ENCODE measurements at regions not wholly inside any gene's neighbourhood (a gene's known extent, or its start where the extent isn't known, plus 50 kb on each side); places are given as distances from the start of the nearest gene placed in this dataset.

DNA sequence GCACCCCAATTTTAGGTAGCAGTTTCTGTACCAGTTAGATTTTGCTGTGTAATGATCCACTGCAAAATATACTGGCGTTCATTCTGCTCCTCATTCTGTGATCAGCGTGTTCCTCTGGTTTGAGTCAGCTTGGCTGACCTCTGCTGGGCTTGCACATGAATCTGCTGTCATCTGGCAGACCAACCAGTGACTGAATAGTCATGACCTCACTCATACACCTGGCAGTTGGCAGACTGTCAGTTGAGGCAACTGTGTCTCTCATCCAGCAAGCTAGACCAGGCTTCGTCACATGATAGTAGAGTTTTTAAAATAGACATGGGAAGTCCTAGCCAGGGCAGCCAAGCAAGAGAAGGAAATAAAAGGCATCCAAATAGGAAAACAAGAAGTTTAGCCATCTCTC is 316.3 kb upstream of the LARGE1 start:
- H3K9me3 Mint-ChIP-seq: peaks cover 10% of the 10 kb centered on the region
- intact Hi-C loops (cut with micrococcal nuclease): no loop called here
- CTCF ChIA-PET: no interaction called here
- H3K36me3 Mint-ChIP-seq: no peaks in the 10 kb centered on the region
- POLR2A ChIA-PET: no interaction called here
- H3K27ac Mint-ChIP-seq: no peak overlapping the region
- H3K4me3 Mint-ChIP-seq: no peak overlapping the region
- no peaks in the 10 kb centered on the region for H3K27me3 Mint-ChIP-seq
- H3K4me1 Mint-ChIP-seq (ENCODE audit: low read depth): no peaks in the 10 kb centered on the region
- no peak for DNase-seq

DNA sequence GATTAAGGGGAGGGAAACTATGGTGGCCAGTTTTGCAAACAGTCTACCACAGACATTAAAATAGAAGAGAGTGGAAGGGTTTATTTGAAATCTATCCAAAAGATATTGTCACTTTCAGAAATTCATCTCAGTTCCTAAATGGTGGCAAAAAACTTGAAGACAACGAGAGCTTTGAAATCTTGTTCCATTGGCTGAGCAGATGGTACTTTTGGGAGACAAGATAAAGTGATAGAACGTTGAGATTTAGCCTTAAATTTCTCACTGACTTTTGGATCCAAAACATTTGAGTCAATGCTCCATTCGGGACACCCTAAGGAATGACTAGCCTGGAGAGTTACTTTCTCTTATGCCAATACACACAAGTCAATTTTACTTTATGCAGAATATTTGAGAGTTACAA is 319.1 kb upstream of the LARGE1 start:
- no peak for DNase-seq
- Mint-ChIP-seq H3K27ac (no peak overlapping the region), H3K27me3 (no peaks in the 10 kb centered on the region), H3K36me3 (no peaks in the 10 kb centered on the region), H3K9me3 (peaks cover 7% of the 10 kb centered on the region), H3K4me1 (ENCODE audit: low read depth) (no peaks in the 10 kb centered on the region), H3K4me3 (no peak overlapping the region)
- intact Hi-C loops (cut with micrococcal nuclease): no loop called here
- POLR2A ChIA-PET: no interaction called here
- CTCF ChIA-PET: no interaction called here

DNA sequence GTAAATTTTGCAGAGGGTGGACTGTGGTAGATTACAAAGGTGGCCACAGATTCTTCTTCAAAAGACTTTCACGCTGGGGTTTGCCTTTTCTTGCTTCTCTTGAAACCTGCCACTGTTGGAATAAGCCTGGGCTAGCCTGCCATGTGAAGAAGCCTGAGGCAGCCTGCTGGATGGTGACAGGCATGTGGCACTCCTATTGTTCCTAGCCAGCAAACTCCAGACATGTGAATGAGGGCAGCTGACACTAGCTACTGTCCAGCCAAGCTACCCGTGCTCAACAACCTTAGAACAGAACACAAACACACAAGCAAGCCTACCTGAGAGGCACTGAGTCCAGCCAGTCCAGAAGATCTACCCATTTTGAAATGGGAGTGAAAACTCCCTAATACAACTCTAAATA is 322.7 kb upstream of the LARGE1 start:
- POLR2A ChIA-PET: no interaction called here
- H3K27ac Mint-ChIP-seq: no peak overlapping the region
- intact Hi-C loops (cut with micrococcal nuclease): no loop called here
- H3K4me1 Mint-ChIP-seq (ENCODE audit: low read depth): no peaks in the 10 kb centered on the region
- CTCF ChIA-PET: no interaction called here
- no peak overlapping the region for H3K4me3 Mint-ChIP-seq
- H3K36me3 Mint-ChIP-seq: no peaks in the 10 kb centered on the region
- no peaks in the 10 kb centered on the region for H3K27me3 Mint-ChIP-seq
- no peak for DNase-seq
- H3K9me3 Mint-ChIP-seq: peaks cover 4% of the 10 kb centered on the region

- POLR2A ChIA-PET: no interaction called here
- Mint-ChIP-seq H3K4me3 (no peak overlapping the region), H3K27ac (no peak overlapping the region), H3K9me3 (peaks cover 5% of the 10 kb centered on the region), H3K36me3 (no peaks in the 10 kb centered on the region), H3K4me1 (ENCODE audit: low read depth) (no peaks in the 10 kb centered on the region), H3K27me3 (no peaks in the 10 kb centered on the region)
- DNase-seq: no peak
- CTCF ChIA-PET: no interaction called here
- intact Hi-C loops (cut with micrococcal nuclease): no loop called here
Measured at GRCh38 chr22:34255042-34255441, 334.8 kb upstream of the LARGE1 start.

DNA sequence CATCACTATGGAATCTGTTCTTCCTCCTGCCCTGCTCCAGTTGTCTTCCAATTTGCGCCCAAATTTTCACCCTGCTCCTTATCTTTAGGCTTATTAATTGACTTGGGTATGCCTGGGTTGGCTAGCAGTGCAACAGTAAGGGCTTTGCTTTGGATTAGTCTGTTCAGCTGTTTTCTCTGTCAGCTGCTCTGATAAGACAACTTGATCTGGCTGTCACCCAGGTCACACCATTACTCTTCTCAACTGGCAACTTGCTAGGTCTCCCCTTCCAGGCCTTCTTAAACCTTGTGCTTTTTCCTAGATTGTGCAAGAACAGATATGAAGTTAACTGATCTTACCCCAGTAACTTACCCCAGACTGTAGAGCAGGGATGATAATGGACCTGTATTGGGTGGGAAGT is 357.8 kb upstream of the LARGE1 start:
- no peak for DNase-seq

DNA sequence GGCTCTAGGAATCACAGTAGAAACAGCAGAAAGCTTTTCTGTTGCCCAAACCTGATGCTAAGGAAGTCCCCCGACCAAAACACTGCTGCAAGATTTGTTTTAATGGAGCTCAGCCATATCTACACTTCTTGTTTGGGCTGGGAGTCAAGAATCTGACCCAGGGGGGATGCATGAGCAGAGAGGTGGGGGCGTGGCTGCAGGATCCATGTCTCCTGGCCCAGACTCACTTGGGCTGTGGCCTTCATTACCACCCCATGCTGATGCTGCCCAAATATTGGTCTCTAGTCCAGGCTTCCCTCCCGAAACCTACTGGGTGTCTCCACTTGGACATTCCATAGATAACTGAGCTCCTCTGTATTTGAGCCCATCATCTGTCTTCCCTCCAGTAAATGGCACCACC is 361.5 kb upstream of the LARGE1 start:
- no peaks in the 10 kb centered on the region for H3K27me3 Mint-ChIP-seq

More for the DNA sequence above, 357.8 kb upstream of the LARGE1 start:
- H3K36me3 Mint-ChIP-seq: no peaks in the 10 kb centered on the region
- CTCF ChIA-PET: no interaction called here
- POLR2A ChIA-PET: no interaction called here
- H3K27ac Mint-ChIP-seq: no peak overlapping the region
- H3K4me1 Mint-ChIP-seq (ENCODE audit: low read depth): no peaks in the 10 kb centered on the region
- intact Hi-C loops (cut with micrococcal nuclease): no loop called here
- H3K9me3 Mint-ChIP-seq: peaks cover 7% of the 10 kb centered on the region
- H3K4me3 Mint-ChIP-seq: no peak overlapping the region
- H3K27me3 Mint-ChIP-seq: no peaks in the 10 kb centered on the region

GRCh38 chr22:34283844-34284243 is 363.6 kb upstream of the LARGE1 start:
- DNase-seq: no peak
- Mint-ChIP-seq H3K36me3 (no peaks in the 10 kb centered on the region), H3K27ac (no peak overlapping the region), H3K9me3 (peaks cover 7% of the 10 kb centered on the region), H3K4me3 (no peak overlapping the region), H3K27me3 (no peaks in the 10 kb centered on the region), H3K4me1 (ENCODE audit: low read depth) (no peaks in the 10 kb centered on the region)
- intact Hi-C loops (cut with micrococcal nuclease): no loop called here
- ChIA-PET CTCF (no interaction called here), POLR2A (no interaction called here)

More for the DNA sequence above, 361.5 kb upstream of the LARGE1 start:
- ChIA-PET POLR2A (no interaction called here), CTCF (no interaction called here)
- no peak for DNase-seq
- H3K27ac Mint-ChIP-seq: no peak overlapping the region
- intact Hi-C loops (cut with micrococcal nuclease): no loop called here
- H3K4me1 Mint-ChIP-seq (ENCODE audit: low read depth): no peaks in the 10 kb centered on the region
- peaks cover 7% of the 10 kb centered on the region for H3K9me3 Mint-ChIP-seq
- H3K4me3 Mint-ChIP-seq: no peak overlapping the region
- no peaks in the 10 kb centered on the region for H3K36me3 Mint-ChIP-seq

DNA sequence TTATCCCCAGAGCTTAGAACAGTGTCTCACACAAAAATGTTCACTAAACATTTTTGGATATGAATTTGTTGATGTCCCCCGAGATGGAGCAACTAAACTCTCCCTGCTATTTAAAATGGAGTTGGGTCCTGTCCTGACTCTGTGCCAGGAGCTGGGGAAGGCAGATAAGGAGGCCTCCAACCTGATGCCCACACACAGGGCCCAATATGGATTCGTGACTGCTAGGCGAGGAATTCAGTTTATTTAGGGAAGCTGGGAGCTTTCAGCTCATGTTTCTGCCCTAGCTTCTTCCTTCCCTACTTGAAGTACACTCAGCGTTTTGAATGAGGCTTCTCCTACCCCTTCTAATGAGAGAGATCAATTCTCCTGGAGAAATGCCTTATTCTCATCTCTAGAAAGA is 373.0 kb upstream of the LARGE1 start:
- POLR2A ChIA-PET: no interaction called here
- Mint-ChIP-seq H3K27ac (no peak overlapping the region), H3K27me3 (no peaks in the 10 kb centered on the region), H3K4me3 (no peak overlapping the region), H3K4me1 (ENCODE audit: low read depth) (no peaks in the 10 kb centered on the region), H3K36me3 (no peaks in the 10 kb centered on the region), H3K9me3 (no peaks in the 10 kb centered on the region)
- CTCF ChIA-PET: no interaction called here
- intact Hi-C loops (cut with micrococcal nuclease): no loop called here
- DNase-seq: no peak

DNA sequence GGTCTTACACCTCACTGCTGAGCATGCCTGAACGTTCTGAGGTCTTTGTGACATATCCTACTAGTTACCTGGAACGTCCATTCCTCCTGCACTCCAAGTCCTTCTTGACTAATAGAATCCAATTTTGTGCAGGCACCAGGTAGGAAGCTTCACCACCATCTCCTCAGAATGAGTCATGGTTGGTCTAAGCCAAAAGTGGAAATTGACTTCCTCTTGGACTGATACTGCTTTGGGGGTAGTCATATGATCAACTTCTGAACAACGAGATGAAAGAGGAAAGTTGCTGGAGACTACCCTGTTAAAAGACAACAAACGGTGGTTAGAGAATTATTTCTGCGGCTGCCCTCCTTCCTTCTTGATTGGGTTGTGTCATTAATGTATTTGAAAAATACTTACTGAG is 374.2 kb upstream of the LARGE1 start:
- H3K27me3 Mint-ChIP-seq: no peaks in the 10 kb centered on the region
- no peak overlapping the region for H3K27ac Mint-ChIP-seq
- no peaks in the 10 kb centered on the region for H3K9me3 Mint-ChIP-seq
- DNase-seq: no peak
- H3K36me3 Mint-ChIP-seq: no peaks in the 10 kb centered on the region
- ChIA-PET CTCF (no interaction called here), POLR2A (no interaction called here)
- no peak overlapping the region for H3K4me3 Mint-ChIP-seq
- intact Hi-C loops (cut with micrococcal nuclease): no loop called here
- no peaks in the 10 kb centered on the region for H3K4me1 Mint-ChIP-seq (ENCODE audit: low read depth)

GRCh38 chr22:34294986-34295385 is 374.7 kb upstream of the LARGE1 start:
- no peaks in the 10 kb centered on the region for H3K9me3 Mint-ChIP-seq
- no peaks in the 10 kb centered on the region for H3K36me3 Mint-ChIP-seq
- POLR2A ChIA-PET: no interaction called here
- H3K27ac Mint-ChIP-seq: no peak overlapping the region
- no peaks in the 10 kb centered on the region for H3K4me1 Mint-ChIP-seq (ENCODE audit: low read depth)
- H3K4me3 Mint-ChIP-seq: no peak overlapping the region
- CTCF ChIA-PET: no interaction called here
- DNase-seq: no peak
- H3K27me3 Mint-ChIP-seq: no peaks in the 10 kb centered on the region
- intact Hi-C loops (cut with micrococcal nuclease): no loop called here

DNA sequence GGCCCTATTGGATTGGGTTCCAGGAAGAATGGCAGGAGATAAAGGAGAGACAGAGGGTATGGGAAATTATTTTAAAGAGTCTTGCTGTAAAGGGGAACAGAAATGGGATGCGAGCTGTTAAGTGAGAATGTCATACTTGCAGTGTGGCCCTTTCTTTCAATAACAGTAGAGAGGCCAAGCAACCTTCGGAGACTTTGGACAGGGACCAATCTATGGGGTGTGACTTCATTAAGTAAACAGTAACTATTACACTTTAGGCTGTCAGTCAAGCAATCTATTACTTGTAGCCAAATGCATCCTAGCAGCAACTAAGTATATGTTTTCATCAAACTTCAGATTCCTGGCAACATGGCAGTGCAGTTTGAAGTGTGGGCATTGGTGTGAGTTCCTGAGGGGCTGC is 376.2 kb upstream of the LARGE1 start:
- Mint-ChIP-seq H3K36me3 (no peaks in the 10 kb centered on the region), H3K27ac (no peak overlapping the region), H3K4me1 (ENCODE audit: low read depth) (no peaks in the 10 kb centered on the region), H3K4me3 (no peak overlapping the region), H3K9me3 (no peaks in the 10 kb centered on the region), H3K27me3 (no peaks in the 10 kb centered on the region)
- ChIA-PET POLR2A (no interaction called here), CTCF (no interaction called here)
- intact Hi-C loops (cut with micrococcal nuclease): no loop called here
- no peak for DNase-seq

GRCh38 chr22:34297536-34298120 is 377.4 kb upstream of the LARGE1 start:
- no peak overlapping the region for H3K4me3 Mint-ChIP-seq
- no peaks in the 10 kb centered on the region for H3K9me3 Mint-ChIP-seq
- CTCF ChIA-PET: no interaction called here
- DNase-seq: no peak
- POLR2A ChIA-PET: no interaction called here
- H3K27me3 Mint-ChIP-seq: no peaks in the 10 kb centered on the region
- no peak overlapping the region for H3K27ac Mint-ChIP-seq
- intact Hi-C loops (cut with micrococcal nuclease): no loop called here
- H3K36me3 Mint-ChIP-seq: no peaks in the 10 kb centered on the region
- H3K4me1 Mint-ChIP-seq (ENCODE audit: low read depth): no peaks in the 10 kb centered on the region

- H3K9me3 Mint-ChIP-seq: no peaks in the 10 kb centered on the region
- ChIA-PET CTCF (no interaction called here), POLR2A (no interaction called here)
- no peak overlapping the region for H3K4me3 Mint-ChIP-seq
- intact Hi-C loops (cut with micrococcal nuclease): no loop called here
- no peaks in the 10 kb centered on the region for H3K27me3 Mint-ChIP-seq
- no peaks in the 10 kb centered on the region for H3K4me1 Mint-ChIP-seq (ENCODE audit: low read depth)
- no peaks in the 10 kb centered on the region for H3K36me3 Mint-ChIP-seq
- H3K27ac Mint-ChIP-seq: no peak overlapping the region
- no peak for DNase-seq
Measured at GRCh38 chr22:34299496-34299895, 379.2 kb upstream of the LARGE1 start.

DNA sequence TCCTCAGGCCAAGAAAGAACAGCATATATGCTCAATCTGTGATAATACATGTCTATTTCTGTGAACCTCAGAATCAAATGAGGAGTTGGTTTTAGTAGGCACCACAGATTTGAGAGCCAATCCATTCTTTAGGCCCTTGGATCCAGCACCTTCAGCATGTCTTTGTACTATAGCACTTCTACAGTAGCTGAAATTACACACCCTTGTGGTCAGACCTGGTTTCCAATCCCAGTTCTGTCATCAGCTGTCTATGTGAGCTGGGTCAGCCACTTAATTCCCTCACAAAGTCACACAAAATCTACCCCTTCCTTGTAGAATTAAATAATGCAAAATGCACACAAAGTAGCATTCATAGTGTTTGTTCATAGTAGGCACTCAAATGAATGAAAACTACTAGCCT is 381.3 kb upstream of the LARGE1 start:
- no peak for DNase-seq
- Mint-ChIP-seq H3K27ac (no peak overlapping the region), H3K9me3 (peaks cover 4% of the 10 kb centered on the region), H3K4me1 (ENCODE audit: low read depth) (no peaks in the 10 kb centered on the region), H3K27me3 (no peaks in the 10 kb centered on the region), H3K4me3 (no peak overlapping the region), H3K36me3 (no peaks in the 10 kb centered on the region)
- intact Hi-C loops (cut with micrococcal nuclease): no loop called here
- CTCF ChIA-PET: no interaction called here
- POLR2A ChIA-PET: no interaction called here
